NCI-H2081 (cell line): ENCODE measurements at regions not wholly inside any gene's neighbourhood (a gene's known extent, or its start where the extent isn't known, plus 50 kb on each side); places are given as distances from the start of the nearest gene placed in this dataset.

Experiments
- DNase-seq, 2 experiments: peaks; one replicate each; lab custom pipeline; 2025; lab: John Stamatoyannopoulos, UW

- no peak for DNase-seq
These were observed 489.5 kb downstream of the GATA3 start for GRCh38 chr10:8544057-8544380.

DNA sequence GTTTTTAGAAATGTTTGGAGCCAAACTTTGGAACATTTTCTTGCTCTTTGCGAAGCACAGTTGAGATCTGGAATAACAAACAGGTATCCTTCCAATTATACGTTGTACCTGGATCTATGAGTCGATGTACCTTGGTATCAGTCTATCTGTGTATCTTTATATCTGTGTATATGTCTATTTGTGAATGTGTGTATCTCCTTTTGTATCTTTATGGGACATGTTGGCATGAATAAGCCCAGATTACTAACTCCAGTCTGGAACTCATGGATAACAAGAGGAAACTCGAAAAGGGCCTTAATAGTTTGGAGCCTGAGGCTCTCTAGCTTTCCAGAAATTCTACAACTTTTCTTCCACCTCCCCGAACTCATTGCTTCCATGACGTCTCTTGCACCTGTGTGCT, 490.0 kb downstream of the GATA3 start:
- no peak for DNase-seq

DNA sequence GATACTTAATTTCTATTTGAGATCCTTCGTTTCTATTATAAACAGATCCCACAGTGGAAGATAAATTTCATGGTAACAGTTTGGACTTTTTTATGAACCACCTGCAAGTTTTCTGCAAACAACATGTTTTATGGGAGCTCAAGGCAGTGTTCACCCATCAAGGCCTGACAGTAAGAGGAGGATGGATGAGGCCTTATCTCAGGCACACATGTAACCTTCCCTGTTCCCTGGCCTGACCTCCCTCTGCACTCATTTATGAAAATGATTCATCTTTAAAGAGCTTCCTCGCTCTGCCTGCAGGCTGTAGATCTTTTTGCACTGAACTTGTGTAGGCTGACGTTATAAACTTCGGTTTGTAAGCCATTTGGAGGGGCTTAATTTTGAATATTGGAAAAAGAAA, 500.1 kb downstream of the GATA3 start:
- DNase-seq = no peak

DNA sequence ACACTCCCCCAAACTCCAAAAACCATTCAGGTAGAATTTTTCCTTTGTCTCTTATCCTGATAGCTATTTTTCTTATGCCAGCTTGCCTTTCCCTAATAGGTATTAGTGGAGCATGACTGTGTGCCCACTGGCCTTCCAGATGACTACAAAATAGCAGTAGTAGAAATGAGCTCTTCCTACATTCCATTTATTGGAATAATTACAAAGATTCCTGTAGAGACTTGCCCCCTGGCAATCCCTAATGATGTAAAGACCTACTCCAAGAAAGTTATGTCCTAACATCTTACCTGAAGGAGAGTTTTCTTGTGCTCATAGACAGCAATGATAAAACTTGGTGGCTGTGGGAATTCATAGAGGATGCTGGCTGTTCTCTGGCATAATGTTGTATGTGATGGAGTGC, 501.8 kb downstream of the GATA3 start:
- no peak for DNase-seq

- no peak for DNase-seq
These were observed 509.0 kb downstream of the GATA3 start for GRCh38 chr10:8563478-8563877.

DNA sequence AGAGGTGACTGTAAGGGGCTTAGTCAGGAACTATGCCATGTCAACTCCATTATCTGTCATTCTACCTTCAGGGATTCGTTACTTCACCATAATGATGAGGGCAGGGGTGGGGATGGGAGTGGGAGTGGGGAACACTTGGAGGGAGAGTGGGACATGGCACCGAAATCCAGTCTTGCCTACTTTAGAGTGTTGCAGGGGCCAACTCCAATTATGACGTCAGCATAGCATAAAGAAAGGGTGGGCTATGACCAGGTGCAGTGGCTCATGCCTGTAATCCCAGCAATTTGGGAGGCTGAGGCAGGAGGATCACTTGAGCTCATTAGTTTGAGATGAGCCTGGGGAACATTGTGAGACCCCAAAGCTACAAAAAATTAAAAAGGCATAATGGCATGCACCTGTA, 512.2 kb downstream of the GATA3 start:
- DNase-seq = no peak

GRCh38 chr10:8568401-8568800, 513.9 kb downstream of the GATA3 start:
- DNase-seq = no peak

- no peak for DNase-seq
These were observed 521.1 kb downstream of the GATA3 start for GRCh38 chr10:8575620-8576019.

- no peak for DNase-seq
These were observed 521.8 kb downstream of the GATA3 start for GRCh38 chr10:8576281-8576680.

DNA sequence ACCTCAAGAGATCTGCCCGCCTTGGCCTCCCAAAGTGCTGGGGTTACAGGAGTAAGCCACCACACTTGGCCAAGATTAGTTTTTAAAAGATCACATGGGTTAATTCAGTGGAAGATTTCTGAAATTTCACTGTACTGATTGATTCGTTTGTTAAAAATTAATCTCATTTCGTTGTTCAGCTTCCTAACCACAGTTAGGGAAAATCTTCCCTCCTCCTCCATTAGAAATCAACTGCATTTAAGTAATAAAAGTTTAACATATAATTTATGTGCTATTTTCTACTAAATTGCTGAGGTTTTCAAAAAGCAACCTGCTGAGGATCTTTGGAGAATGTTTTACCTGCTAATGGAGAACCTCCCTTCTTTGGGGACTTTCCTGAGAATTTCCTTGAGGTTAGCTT, 522.4 kb downstream of the GATA3 start:
- DNase-seq = no peak

DNA sequence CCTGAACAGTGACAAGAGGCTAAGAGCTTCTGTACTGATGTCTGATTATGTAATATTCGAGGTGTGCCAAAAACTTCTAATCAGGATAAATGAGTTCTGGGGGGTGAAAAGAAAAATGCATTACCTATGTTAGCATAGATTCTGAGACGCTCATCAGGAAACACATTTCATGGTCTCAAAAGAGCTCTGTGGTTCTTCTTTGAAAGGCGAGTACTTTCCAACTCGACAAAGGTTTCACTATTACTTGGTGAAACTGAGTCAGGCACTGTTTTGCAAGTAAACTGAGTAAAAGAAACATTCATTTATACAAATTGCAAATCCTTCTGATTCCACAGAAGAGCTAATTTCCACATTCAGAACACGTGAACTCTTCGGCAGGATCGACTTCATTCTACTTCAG, 523.2 kb downstream of the GATA3 start:
- no peak for DNase-seq

DNA sequence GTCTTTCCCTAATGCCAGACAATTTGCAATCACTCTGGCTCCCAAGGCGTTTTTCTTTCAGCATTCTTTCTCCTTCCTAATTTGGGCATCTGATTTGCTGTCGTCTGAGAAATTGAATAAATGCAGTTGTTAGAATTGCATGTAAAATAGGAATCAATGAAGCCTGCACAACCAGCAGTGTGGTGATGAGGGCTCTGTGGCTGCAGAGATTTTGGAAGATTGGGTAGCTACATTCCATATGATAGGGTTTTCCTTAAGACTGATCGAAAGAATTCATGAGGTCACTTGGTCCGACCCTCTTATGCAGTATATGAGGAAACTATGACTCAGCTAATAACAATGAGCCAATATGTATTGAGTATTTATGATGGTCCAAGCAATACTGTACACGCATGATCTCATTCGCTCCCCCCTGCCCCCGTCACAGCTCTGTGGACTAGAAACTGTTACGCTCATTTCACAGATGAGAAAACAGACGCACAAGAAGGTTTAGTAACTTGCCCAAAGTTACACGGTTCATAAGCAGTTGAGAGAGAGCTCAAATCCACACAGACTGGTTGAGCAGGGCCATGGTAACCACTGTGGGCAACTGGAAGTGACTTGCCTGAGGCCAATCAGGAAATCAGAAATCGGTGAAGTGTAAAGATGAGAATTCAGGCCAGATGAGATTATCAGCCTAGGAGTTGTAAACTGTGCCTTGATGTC, 527.2 kb downstream of the GATA3 start:
- no peak for DNase-seq

DNA sequence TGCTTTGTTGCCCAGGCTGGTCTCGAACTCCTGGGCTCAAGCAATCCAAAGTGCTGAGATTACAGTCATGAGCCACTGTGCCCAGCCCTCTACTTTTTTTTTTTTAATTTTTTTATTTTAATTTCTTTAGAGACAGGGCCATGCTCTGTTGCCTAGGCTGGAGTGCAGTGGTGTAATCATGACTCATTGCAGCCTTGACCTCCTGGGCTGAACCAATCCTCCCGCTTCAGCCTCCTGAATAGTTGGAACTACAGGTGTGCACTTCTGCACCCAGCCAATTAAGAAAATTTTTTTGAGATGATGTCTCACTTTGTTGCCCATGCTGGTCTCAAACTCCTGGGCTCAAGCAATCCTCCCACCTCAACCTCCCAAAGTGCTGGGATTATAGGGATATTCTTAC, 528.6 kb downstream of the GATA3 start:
- DNase-seq = no peak

DNA sequence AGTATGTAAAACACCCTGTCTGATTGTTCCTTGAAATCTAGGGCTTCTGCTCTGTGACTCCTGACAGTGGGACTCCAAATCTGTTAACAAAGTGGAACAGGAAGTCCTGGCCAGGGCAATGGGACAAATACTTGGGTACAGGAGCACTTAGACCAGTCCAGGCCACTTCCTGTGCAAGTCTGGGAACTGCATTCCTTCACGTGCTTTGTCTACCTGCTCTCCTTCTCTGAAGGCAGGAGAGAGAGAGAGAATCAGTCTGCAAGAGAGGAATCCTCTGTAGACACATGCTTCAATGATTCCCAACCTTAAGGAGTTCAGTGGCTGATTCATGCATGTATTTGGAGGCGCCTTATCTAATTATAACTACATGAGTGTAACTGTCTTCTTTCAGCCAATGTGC, 530.2 kb downstream of the GATA3 start:
- no peak for DNase-seq

DNA sequence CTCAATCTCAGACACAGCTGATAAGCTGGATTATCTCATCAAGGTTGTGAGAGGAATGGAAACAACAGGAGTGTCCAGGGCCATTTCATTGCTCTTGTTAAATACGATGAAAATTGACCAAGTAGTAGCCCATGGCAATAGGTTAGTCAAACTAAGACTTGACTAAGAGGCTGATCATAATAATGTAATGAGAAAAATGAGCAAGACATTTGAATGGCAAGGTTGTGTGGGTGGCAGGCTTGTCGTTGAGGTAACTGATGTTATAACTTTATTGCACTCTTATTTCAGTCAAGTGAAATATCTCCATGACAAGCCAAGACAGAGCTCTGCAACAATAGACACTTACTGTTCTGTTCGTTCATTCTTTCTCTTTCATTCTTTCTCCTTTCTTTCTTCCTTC, 532.0 kb downstream of the GATA3 start:
- DNase-seq = no peak

- no peak for DNase-seq
These were observed 533.6 kb downstream of the GATA3 start for GRCh38 chr10:8588135-8588534.

GRCh38 chr10:8590518-8590917, 536.0 kb downstream of the GATA3 start:
- no peak for DNase-seq

DNA sequence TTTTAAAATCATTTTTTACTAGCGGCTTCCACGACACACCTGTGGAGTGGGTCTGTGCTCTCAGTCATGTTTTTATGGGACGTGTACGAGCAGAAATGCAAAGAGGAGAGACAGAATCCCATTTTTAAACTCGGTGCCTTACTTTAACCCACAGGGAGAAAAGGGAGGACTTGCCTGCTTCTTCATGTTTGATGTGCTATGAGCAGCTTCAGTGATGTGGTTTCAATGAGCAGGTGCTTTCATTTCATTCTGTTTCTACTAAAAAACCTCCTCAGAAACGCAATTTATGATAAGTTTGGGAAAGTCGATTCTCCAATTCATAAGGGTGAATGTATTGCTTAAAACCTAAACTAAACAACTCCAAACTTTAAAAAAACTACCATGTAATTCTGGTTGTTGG, 537.2 kb downstream of the GATA3 start:
- DNase-seq = no peak

- DNase-seq = no peak
These were observed 539.7 kb downstream of the GATA3 start for GRCh38 chr10:8594176-8594575.

DNA sequence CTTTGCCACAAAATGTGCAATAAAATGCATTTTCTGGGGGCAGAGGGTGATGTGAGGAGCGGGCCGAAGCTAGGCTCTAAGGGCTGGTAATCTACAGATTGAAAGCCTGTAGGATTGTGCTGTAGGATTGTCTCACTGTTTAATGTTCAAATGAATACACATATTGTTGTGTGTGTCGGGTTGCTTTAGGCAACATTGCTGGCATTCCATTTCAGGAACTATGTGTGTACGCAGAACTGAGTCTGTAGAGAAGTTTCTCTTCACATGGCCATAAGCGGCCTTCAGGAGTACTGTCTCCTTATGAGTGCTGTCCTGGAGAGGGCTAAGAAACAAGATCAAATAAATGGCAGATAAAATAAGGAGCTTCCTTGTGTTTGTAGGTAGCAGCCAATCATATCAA, 540.2 kb downstream of the GATA3 start:
- no peak for DNase-seq

DNA sequence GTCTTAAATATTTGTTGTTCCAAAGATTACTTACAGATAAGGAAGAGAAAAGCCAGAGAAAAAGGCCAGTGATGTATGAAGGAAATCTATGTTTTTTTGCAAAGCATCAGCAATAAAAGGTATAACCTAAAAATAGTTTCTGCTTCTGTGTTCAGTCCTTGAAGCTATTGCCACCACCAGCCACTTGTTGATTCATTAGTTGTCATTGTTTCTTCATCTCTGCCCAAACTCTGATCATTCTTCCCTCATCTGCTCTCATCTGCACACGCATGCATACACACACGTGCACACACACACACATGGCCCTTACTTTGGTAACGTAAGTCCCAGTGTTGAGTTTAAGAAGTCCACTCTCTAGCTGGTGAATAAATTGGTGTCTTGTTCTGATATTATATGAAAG, 540.7 kb downstream of the GATA3 start:
- DNase-seq = no peak

GRCh38 chr10:8596929-8597472, 542.5 kb downstream of the GATA3 start:
- no peak for DNase-seq

DNA sequence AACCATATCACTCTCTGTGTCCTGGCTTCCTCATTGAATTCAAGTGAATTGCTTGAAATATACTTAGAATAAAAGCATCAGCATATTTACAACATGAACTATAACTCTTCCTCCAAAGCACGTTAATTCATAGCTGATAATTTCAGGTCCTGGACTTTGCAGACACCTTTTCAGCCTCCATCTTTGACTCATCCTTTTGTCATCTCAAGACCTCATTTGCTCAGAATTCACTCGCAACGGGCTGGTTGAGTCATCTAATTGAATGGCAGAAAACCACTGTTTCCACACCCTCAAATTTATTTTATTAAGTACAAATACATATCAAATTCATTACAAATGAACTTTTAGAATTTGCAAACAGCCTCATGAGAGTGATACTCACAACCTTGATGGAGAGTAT, 545.7 kb downstream of the GATA3 start:
- no peak for DNase-seq

DNA sequence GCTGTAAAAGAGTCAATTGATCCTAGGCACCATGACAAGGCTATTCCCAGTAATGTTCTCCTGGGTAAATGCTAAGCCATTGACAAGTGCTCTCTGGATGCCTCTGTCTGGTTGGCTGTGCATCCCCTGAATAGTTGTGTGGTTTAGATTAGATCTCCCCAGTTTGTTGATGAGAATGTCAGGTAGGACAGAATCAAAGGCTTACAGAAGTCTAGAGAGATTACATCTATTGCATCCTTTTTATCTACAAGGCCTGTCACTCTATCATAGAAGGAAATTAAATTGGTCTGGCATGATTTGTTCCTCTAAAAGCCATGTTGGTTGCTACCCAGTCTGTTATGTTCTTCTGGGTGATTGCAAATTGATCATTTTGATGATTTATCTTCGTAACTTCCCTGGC, 548.3 kb downstream of the GATA3 start:
- DNase-seq = no peak
